Kidney epithelial cell (primary cell): ENCODE measurements at regions not wholly inside any gene's neighbourhood (a gene's known extent, or its start where the extent isn't known, plus 50 kb on each side); places are given as distances from the start of the nearest gene placed in this dataset.

ENCODE experiments used
- DNase-seq: peaks from one replicate; pipeline ENCODE4 v3.0.0-alpha.2; 2010; ENCODE audit warnings: low read depth
- H3K27me3 ChIP-seq: 2 replicates; pipeline ENCODE4 v1.6.0; 2011; ENCODE audit warnings: low read length; ENCODE audit not compliant: control insufficient read depth, insufficient read depth
- H3K36me3 ChIP-seq: 2 replicates; pipeline ENCODE4 v1.5.1; 2011; ENCODE audit warnings: low read length; ENCODE audit not compliant: control insufficient read depth, insufficient read depth
- H3K4me3 ChIP-seq: 2 replicates; pipeline ENCODE4 v1.5.1; 2011; ENCODE audit warnings: low read depth, mild to moderate bottlenecking, control low read depth, low read length
- CTCF ChIP-seq: IDR thresholded peaks from 2 replicates; pipeline ENCODE4 v1.5.1; 2011; ENCODE audit warnings: mild to moderate bottlenecking, moderate library complexity, low read length, control low read depth, inconsistent platforms; ENCODE audit not compliant: insufficient read depth, poor library complexity, severe bottlenecking

GRCh38 chr2:212607080-212607479 lies 68.5 kb upstream of the ERBB4 start:
- DNase-seq, result no peak
- TF ChIP-seq CTCF, result no peak
- no peak overlapping the region for H3K4me3 ChIP-seq
- no peaks in the 10 kb centered on the region for H3K36me3 ChIP-seq
- no peaks in the 10 kb centered on the region for H3K27me3 ChIP-seq

GRCh38 chr2:212606232-212606631 lies 67.6 kb upstream of the ERBB4 start:
- Histone ChIP-seq H3K36me3 (no peaks in the 10 kb centered on the region), H3K4me3 (no peak overlapping the region), H3K27me3 (no peaks in the 10 kb centered on the region)
- no peak for TF ChIP-seq CTCF
- no peak for DNase-seq

- no peak for TF ChIP-seq CTCF
- Histone ChIP-seq H3K4me3 (no peak overlapping the region), H3K27me3 (no peaks in the 10 kb centered on the region), H3K36me3 (no peaks in the 10 kb centered on the region)
- no peak for DNase-seq
These were observed 58.1 kb upstream of the ERBB4 start for GRCh38 chr2:212596688-212597087.

GRCh38 chr2:212596276-212596675 lies 57.7 kb upstream of the ERBB4 start:
- no peaks in the 10 kb centered on the region for H3K36me3 ChIP-seq

GRCh38 chr2:212595036-212595654 lies 56.5 kb upstream of the ERBB4 start:
- no peak for DNase-seq

More at GRCh38 chr2:212596276-212596675, 57.7 kb upstream of the ERBB4 start:
- H3K4me3 ChIP-seq, result no peak overlapping the region
- H3K27me3 ChIP-seq, result no peaks in the 10 kb centered on the region
- TF ChIP-seq CTCF, result no peak
- no peak for DNase-seq

More at GRCh38 chr2:212595036-212595654, 56.5 kb upstream of the ERBB4 start:
- H3K4me3 ChIP-seq, result no peak overlapping the region
- peak; percentile 50 for TF ChIP-seq CTCF
- no peaks in the 10 kb centered on the region for H3K36me3 ChIP-seq
- no peaks in the 10 kb centered on the region for H3K27me3 ChIP-seq
